ENCODE measurements at regions not wholly inside any gene's neighbourhood (a gene's known extent, or its start where the extent isn't known, plus 50 kb on each side); places are given as distances from the start of the nearest gene placed in this dataset.

DNA sequence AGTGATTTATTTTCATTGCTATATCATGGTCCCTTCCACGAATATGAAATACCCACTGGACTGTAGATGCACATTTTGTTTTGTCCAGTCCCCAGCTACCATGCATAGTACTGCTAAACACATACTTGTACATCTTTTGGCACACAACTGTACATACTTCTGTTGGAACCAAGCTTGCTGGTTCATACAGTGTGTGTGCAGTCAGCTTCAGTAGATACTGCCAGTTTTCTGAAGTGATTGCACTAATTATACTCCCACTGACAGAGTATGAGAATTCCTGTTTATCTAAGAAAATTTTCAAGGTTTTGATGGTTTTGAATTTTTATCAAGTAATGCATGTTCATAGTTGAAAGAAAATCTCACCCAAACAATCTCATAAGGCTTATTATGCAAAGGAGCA is 100.7 kb upstream of the LMCD1 start:
- TF ChIP-seq, protein P1, sequence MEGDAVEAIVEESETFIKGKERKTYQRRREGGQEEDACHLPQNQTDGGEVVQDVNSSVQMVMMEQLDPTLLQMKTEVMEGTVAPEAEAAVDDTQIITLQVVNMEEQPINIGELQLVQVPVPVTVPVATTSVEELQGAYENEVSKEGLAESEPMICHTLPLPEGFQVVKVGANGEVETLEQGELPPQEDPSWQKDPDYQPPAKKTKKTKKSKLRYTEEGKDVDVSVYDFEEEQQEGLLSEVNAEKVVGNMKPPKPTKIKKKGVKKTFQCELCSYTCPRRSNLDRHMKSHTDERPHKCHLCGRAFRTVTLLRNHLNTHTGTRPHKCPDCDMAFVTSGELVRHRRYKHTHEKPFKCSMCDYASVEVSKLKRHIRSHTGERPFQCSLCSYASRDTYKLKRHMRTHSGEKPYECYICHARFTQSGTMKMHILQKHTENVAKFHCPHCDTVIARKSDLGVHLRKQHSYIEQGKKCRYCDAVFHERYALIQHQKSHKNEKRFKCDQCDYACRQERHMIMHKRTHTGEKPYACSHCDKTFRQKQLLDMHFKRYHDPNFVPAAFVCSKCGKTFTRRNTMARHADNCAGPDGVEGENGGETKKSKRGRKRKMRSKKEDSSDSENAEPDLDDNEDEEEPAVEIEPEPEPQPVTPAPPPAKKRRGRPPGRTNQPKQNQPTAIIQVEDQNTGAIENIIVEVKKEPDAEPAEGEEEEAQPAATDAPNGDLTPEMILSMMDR (conservative IDR thresholded peaks at IDR 0.05; ENCODE audit: low read length) = no peak
- no peak for TF ChIP-seq EZH2phosphoT487 (IDR thresholded peaks at IDR 0.05; ENCODE audit: borderline replicate concordance, low read depth, low read length)
- no peaks in the 10 kb centered on the region for H3K9me2 ChIP-seq (ENCODE audit: insufficient read depth, low read length)
- no peaks in the 10 kb centered on the region for H3K79me2 ChIP-seq (ENCODE audit: insufficient read depth, low read depth, low read length)
- H2AFZ ChIP-seq (ENCODE audit: low read length) = no peak overlapping the region
- H3K27ac ChIP-seq (ENCODE audit: low read depth, low read length, poor library complexity, severe bottlenecking) = no peak overlapping the region
- intact Hi-C loops (cut with micrococcal nuclease; ENCODE audit: unreplicated experiment) = no loop called here
- H3K4me3 ChIP-seq (ENCODE audit: low read depth, low read length, poor library complexity, severe bottlenecking) = no peak overlapping the region
- BruUV-seq (replicated peaks) = no TSS peak
- H3K36me3 ChIP-seq (ENCODE audit: insufficient read depth, low read length) = no peaks in the 10 kb centered on the region
- H3K4me2 ChIP-seq (ENCODE audit: low read length) = no peak overlapping the region
- ChIA-PET CTCF (ENCODE audit: unreplicated experiment) (no interaction called here), POLR2A (interaction anchor here (0.5 kb wide), 1 partner anchor 1598 kb away, joined by 3 read pairs; no protein-coding TSS in a partner anchor)
- H3K9me3 ChIP-seq (ENCODE audit: low read length) = no peaks in the 10 kb centered on the region
- no peaks in the 10 kb centered on the region for H3K4me1 ChIP-seq (ENCODE audit: insufficient read depth, low read length, poor library complexity, severe bottlenecking)
- H4K20me1 ChIP-seq (ENCODE audit: insufficient read depth, low read length) = no peaks in the 10 kb centered on the region
- DNase-seq (ENCODE audit: low spot score) = no peak

DNA sequence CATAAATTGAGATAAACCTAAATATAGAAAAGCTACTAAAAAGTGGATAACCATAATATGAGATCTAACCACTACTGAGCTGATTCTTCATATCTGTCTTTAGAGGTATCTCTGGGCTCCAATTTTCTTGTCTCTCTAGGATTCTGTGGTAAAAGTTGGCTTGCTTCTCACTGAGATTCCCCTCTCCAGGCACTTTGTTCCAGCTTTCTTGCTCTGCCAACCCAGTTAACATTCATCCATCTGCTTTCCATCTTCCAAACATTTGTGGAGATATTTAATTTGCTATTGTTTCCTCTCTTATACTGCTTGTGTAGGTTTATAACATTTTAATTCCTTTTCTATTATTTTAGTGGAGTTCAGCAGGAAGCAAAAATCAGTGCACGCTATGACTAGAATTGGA is 97.6 kb upstream of the LMCD1 start:
- Histone ChIP-seq H3K36me3 (ENCODE audit: insufficient read depth, low read length) (no peaks in the 10 kb centered on the region), H3K79me2 (ENCODE audit: insufficient read depth, low read depth, low read length) (no peaks in the 10 kb centered on the region), H3K27ac (ENCODE audit: low read depth, low read length, poor library complexity, severe bottlenecking) (no peak overlapping the region), H3K9me3 (ENCODE audit: low read length) (no peaks in the 10 kb centered on the region), H3K9me2 (ENCODE audit: insufficient read depth, low read length) (no peaks in the 10 kb centered on the region), H3K4me1 (ENCODE audit: insufficient read depth, low read length, poor library complexity, severe bottlenecking) (no peaks in the 10 kb centered on the region), H3K4me2 (ENCODE audit: low read length) (no peak overlapping the region), H4K20me1 (ENCODE audit: insufficient read depth, low read length) (no peaks in the 10 kb centered on the region), H3K4me3 (ENCODE audit: low read depth, low read length, poor library complexity, severe bottlenecking) (no peak overlapping the region), H2AFZ (ENCODE audit: low read length) (no peak overlapping the region)
- no TSS peak for BruUV-seq (replicated peaks)
- ChIA-PET POLR2A (interaction anchor here (1.0 kb wide), 1 partner anchor 43 kb away, joined by 3 read pairs; no protein-coding TSS in a partner anchor), CTCF (ENCODE audit: unreplicated experiment) (no interaction called here)
- DNase-seq (ENCODE audit: low spot score) = no peak
- intact Hi-C loops (cut with micrococcal nuclease; ENCODE audit: unreplicated experiment) = no loop called here
- TF ChIP-seq, protein P1 (conservative IDR thresholded peaks at IDR 0.05; ENCODE audit: low read length) = no peak
- no peak for TF ChIP-seq EZH2phosphoT487 (IDR thresholded peaks at IDR 0.05; ENCODE audit: borderline replicate concordance, low read depth, low read length)

DNA sequence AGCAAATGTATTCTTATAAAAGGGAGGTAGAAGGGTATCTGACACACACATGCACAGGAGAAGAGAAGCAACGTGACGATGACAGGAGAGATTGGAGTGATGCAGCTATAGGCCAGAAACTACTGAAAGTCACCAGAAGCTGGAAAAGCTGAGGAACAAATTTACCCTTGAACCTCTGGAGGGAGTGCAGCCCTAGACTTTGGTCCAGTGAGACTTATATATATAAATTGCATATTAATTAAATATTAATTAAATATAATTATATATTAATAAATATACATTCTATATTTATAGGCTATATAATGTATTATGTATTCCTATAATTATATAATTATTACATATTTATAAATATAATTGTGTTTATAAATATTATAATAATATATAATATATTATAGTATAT is 96.5 kb upstream of the LMCD1 start:
- CTCF ChIA-PET (ENCODE audit: unreplicated experiment) = no interaction called here
- H2AFZ ChIP-seq (ENCODE audit: low read length) = no peak overlapping the region
- H3K4me2 ChIP-seq (ENCODE audit: low read length) = no peak overlapping the region
- TF ChIP-seq, protein P1 (conservative IDR thresholded peaks at IDR 0.05; ENCODE audit: low read length) = no peak
- TF ChIP-seq EZH2phosphoT487 (IDR thresholded peaks at IDR 0.05; ENCODE audit: borderline replicate concordance, low read depth, low read length) = no peak
- no peak overlapping the region for H3K4me3 ChIP-seq (ENCODE audit: low read depth, low read length, poor library complexity, severe bottlenecking)
- H4K20me1 ChIP-seq (ENCODE audit: insufficient read depth, low read length) = no peaks in the 10 kb centered on the region
- H3K27ac ChIP-seq (ENCODE audit: low read depth, low read length, poor library complexity, severe bottlenecking) = no peak overlapping the region
- no TSS peak for BruUV-seq (replicated peaks)
- H3K79me2 ChIP-seq (ENCODE audit: insufficient read depth, low read depth, low read length) = no peaks in the 10 kb centered on the region
- no peaks in the 10 kb centered on the region for H3K9me3 ChIP-seq (ENCODE audit: low read length)
- DNase-seq (ENCODE audit: low spot score) = no peak
- POLR2A ChIA-PET = interaction anchor here (0.6 kb wide), 1 partner anchor 173 kb away, joined by 3 read pairs; no protein-coding TSS in a partner anchor
- no peaks in the 10 kb centered on the region for H3K4me1 ChIP-seq (ENCODE audit: insufficient read depth, low read length, poor library complexity, severe bottlenecking)
- intact Hi-C loops (cut with micrococcal nuclease; ENCODE audit: unreplicated experiment) = no loop called here
- H3K9me2 ChIP-seq (ENCODE audit: insufficient read depth, low read length) = no peaks in the 10 kb centered on the region
- no peaks in the 10 kb centered on the region for H3K36me3 ChIP-seq (ENCODE audit: insufficient read depth, low read length)

Measured in OCI-LY7 (cell line).